Adrenal gland (tissue), 5 donors: ENCODE measurements at regions not wholly inside any gene's neighbourhood (a gene's known extent, or its start where the extent isn't known, plus 50 kb on each side); places are given as distances from the start of the nearest gene placed in this dataset.

Experiments
- CTCF ChIP-seq, 6 experiments: fragments of 450-650 bp in 4 of 6; fragments of 200-600 bp in 2 of 6; sonication (generic) in 1 of 6; IDR thresholded peaks; 1 replicate in 5 of 6; 2 replicates in 1 of 6; pipeline versions ENCODE4 v1.5.1 to v1.8.0; 2016 to 2021; ENCODE audit warnings: antibody characterized with exemption in 6 of 6, mild to moderate bottlenecking in 2 of 6, moderate library complexity in 1 of 6
- POLR2A ChIP-seq, 2 donors: fragments of 450-650 bp; IDR thresholded peaks; one replicate each; pipeline ENCODE4 v1.6.1; 2017; ENCODE audit warnings: antibody characterized with exemption in 2 of 2, mild to moderate bottlenecking in 2 of 2, moderate library complexity in 1 of 2
- donor health status: DM: no; HTN: no; CAD: no.

- TF ChIP-seq POLR2A (IDR thresholded peaks at IDR 0.05) (no peak), CTCF (IDR thresholded peaks at IDR 0.05) (no peak)
Measured at GRCh38 chr6:166754218-166755030, 127.4 kb upstream of the RPS6KA2 start.
